ENCODE measurements at regions not wholly inside any gene's neighbourhood (a gene's known extent, or its start where the extent isn't known, plus 50 kb on each side); places are given as distances from the start of the nearest gene placed in this dataset.

- Histone ChIP-seq H3K4me2 (ENCODE audit: insufficient read depth, low read length) (no peak overlapping the region), H3K9me1 (replicated peaks; ENCODE audit: control insufficient read depth, extremely low read depth, insufficient read depth, low read length) (no peaks in the 10 kb centered on the region), H2AFZ (ENCODE audit: low read depth, low read length) (no peak overlapping the region), H3K9ac (replicated peaks; ENCODE audit: extremely low read depth, insufficient read depth, low read length) (no peak overlapping the region), H3K4me1 (ENCODE audit: control insufficient read depth, extremely low read depth, insufficient read depth, low read length) (no peaks in the 10 kb centered on the region), H3K27me3 (ENCODE audit: control insufficient read depth in 2 of 2, insufficient read depth in 2 of 2, low read length in 2 of 2) (no peaks in the 10 kb centered on the region), H3K4me3 (replicated peaks in 1 of 3; ENCODE audit: insufficient read depth in 1 of 3, low read depth in 1 of 3, low read length in 3 of 3) (no peak overlapping the region), H3K36me3 (ENCODE audit: control insufficient read depth in 2 of 2, extremely low read depth in 1 of 2, insufficient read depth in 2 of 2, low read length in 2 of 2) (no peaks in the 10 kb centered on the region), H3K27ac (ENCODE audit: insufficient read depth, low read depth, low read length) (no peak overlapping the region), H4K20me1 (replicated peaks; ENCODE audit: control insufficient read depth, extremely low read depth, insufficient read depth, low read length) (no peaks in the 10 kb centered on the region), H3K79me2 (ENCODE audit: control insufficient read depth, insufficient read depth, low read length) (no peaks in the 10 kb centered on the region), H3K9me3 (replicated peaks; ENCODE audit: control insufficient read depth, insufficient read depth, low read length) (peaks cover 2% of the 10 kb centered on the region)
- TF ChIP-seq POLR2A (IDR thresholded peaks at IDR 0.05; ENCODE audit: low read depth, low read length), result no peak
- no peak for TF ChIP-seq MAX (IDR thresholded peaks at IDR 0.05; ENCODE audit: insufficient read depth, insufficient read length)
- no peak for TF ChIP-seq EZH2 (IDR thresholded peaks at IDR 0.05; ENCODE audit: borderline replicate concordance, low read depth, low read length, severe bottlenecking)
- TF ChIP-seq GATA2 (IDR thresholded peaks at IDR 0.05; ENCODE audit: insufficient read depth, insufficient read length, low read depth, low read length), result no peak
- no peak for TF ChIP-seq CTCF (IDR thresholded peaks at IDR 0.05; ENCODE audit: extremely low read depth in 1 of 2, insufficient read depth in 1 of 2, low read depth in 1 of 2, low read length in 2 of 2)
- TF ChIP-seq MYC (IDR thresholded peaks at IDR 0.05; ENCODE audit: low read depth, low read length), result no peak
- no peak for TF ChIP-seq POLR2AphosphoS5 (IDR thresholded peaks at IDR 0.05; ENCODE audit: insufficient read depth, low read depth, low read length)
- TF ChIP-seq FOS (IDR thresholded peaks at IDR 0.05; ENCODE audit: borderline replicate concordance, insufficient read depth, low read length), result no peak
- no peak for TF ChIP-seq JUN (IDR thresholded peaks at IDR 0.05; ENCODE audit: borderline replicate concordance, insufficient read depth, insufficient read length, low read depth)
- no peak for DNase-seq (ENCODE audit: low read depth, low spot score)
- BruUV-seq (replicated peaks), result no TSS peak
- intact Hi-C loops (cut with micrococcal nuclease), result no loop called here
- dilution Hi-C loops (cut with MboI; ENCODE audit: extremely low pct_ligation_motif_present, low sequenced_read_pairs), result no loop called here
- ChIA-PET CTCF (no interaction called here), POLR2A (no interaction called here)
- no peak for FAIRE-seq
Measured at GRCh38 chr18:27461957-27462356, 276.8 kb upstream of the CHST9 start.
